ENCODE measurements at regions not wholly inside any gene's neighbourhood (a gene's known extent, or its start where the extent isn't known, plus 50 kb on each side); places are given as distances from the start of the nearest gene placed in this dataset.

DNA sequence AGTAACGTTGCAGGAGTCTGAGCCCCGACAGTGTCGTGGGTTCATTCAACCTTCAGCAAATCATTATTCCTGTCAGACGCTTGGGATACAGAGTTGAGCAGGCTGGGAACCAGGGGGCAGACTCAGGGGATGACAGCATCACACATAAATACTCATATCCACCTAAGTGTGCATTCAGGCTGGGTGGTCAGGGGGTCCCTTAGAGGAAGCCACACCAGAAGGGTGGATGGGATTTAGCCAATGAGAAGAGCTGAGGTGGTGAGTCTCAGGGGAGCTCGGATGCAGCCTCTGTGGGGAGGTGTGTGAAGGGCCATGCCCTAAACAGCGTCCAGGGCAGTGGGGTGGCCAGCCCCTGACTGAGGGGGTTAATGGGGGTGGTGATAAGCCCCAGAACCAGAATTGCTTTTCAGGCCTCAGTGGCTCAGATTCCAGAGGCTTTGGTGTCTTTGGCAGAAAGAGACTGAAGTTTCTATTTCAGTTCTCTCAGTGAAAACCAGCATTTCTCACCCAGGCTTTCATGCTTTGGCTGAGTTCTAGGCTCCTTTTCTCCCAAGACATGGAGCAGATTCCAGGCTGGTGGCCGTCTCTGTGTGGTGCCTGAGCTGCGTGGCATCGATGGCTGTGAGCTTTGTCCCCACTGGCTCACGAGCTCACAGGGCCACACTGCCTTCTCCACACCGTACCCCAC lies 83.9 kb upstream of the CLDN5 start:
- TF ChIP-seq, protein P1, sequence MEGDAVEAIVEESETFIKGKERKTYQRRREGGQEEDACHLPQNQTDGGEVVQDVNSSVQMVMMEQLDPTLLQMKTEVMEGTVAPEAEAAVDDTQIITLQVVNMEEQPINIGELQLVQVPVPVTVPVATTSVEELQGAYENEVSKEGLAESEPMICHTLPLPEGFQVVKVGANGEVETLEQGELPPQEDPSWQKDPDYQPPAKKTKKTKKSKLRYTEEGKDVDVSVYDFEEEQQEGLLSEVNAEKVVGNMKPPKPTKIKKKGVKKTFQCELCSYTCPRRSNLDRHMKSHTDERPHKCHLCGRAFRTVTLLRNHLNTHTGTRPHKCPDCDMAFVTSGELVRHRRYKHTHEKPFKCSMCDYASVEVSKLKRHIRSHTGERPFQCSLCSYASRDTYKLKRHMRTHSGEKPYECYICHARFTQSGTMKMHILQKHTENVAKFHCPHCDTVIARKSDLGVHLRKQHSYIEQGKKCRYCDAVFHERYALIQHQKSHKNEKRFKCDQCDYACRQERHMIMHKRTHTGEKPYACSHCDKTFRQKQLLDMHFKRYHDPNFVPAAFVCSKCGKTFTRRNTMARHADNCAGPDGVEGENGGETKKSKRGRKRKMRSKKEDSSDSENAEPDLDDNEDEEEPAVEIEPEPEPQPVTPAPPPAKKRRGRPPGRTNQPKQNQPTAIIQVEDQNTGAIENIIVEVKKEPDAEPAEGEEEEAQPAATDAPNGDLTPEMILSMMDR (conservative IDR thresholded peaks at IDR 0.05; ENCODE audit: low read length) = no peak
- TF ChIP-seq EZH2phosphoT487 (IDR thresholded peaks at IDR 0.05; ENCODE audit: borderline replicate concordance, low read depth, low read length) = no peak

All from OCI-LY7 (cell line).